Breast epithelium (tissue), 3 donors: ENCODE measurements at regions not wholly inside any gene's neighbourhood (a gene's known extent, or its start where the extent isn't known, plus 50 kb on each side); places are given as distances from the start of the nearest gene placed in this dataset.

Experiments
- POLR2A ChIP-seq: fragments of 450-650 bp; IDR thresholded peaks from one replicate; pipeline ENCODE4 v1.6.1; 2016; ENCODE audit warnings: antibody characterized with exemption, mild to moderate bottlenecking, moderate library complexity
- TF ChIP-seq, protein P1 (sequence below), 3 donors: fragments of 450-650 bp; IDR thresholded peaks; one replicate each; pipeline ENCODE4 v1.5.1; 2016 to 2017; ENCODE audit warnings: antibody characterized with exemption in 3 of 3, mild to moderate bottlenecking in 3 of 3, moderate library complexity in 3 of 3

- TF ChIP-seq, protein P1, sequence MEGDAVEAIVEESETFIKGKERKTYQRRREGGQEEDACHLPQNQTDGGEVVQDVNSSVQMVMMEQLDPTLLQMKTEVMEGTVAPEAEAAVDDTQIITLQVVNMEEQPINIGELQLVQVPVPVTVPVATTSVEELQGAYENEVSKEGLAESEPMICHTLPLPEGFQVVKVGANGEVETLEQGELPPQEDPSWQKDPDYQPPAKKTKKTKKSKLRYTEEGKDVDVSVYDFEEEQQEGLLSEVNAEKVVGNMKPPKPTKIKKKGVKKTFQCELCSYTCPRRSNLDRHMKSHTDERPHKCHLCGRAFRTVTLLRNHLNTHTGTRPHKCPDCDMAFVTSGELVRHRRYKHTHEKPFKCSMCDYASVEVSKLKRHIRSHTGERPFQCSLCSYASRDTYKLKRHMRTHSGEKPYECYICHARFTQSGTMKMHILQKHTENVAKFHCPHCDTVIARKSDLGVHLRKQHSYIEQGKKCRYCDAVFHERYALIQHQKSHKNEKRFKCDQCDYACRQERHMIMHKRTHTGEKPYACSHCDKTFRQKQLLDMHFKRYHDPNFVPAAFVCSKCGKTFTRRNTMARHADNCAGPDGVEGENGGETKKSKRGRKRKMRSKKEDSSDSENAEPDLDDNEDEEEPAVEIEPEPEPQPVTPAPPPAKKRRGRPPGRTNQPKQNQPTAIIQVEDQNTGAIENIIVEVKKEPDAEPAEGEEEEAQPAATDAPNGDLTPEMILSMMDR (IDR thresholded peaks at IDR 0.05) = no peak
- no peak for TF ChIP-seq POLR2A
Measured at GRCh38 chr18:25662272-25662671, 310.3 kb upstream of the ZNF521 start.
